Ovary (tissue), 7 donors: ENCODE measurements at regions not wholly inside any gene's neighbourhood (a gene's known extent, or its start where the extent isn't known, plus 50 kb on each side); places are given as distances from the start of the nearest gene placed in this dataset.

Experiments used
- DNase-seq, 5 donors: peaks; one replicate each; pipeline ENCODE4 v3.0.0-alpha.2; 2019 to 2020
- H3K27ac ChIP-seq, 2 donors: fragments of 200-600 bp; one replicate each; pipeline versions ENCODE4 v1.5.1 to v1.8.0; 2019 to 2022
- H3K27me3 ChIP-seq: fragments of 200-600 bp; one replicate; pipeline ENCODE4 v1.8.0; 2022
- H3K36me3 ChIP-seq: fragments of 200-600 bp; sonication (generic); one replicate; pipeline ENCODE4 v1.5.1; 2019
- H3K4me1 ChIP-seq: one replicate; pipeline ENCODE4 v1.8.1; 2013; ENCODE audit warnings: mild to moderate bottlenecking, moderate library complexity; ENCODE audit not compliant: insufficient read depth
- H3K4me3 ChIP-seq: fragments of 200-600 bp; sonication (generic); one replicate; pipeline ENCODE4 v1.5.1; 2017
- H3K9me3 ChIP-seq, 2 donors: fragments of 200-600 bp in 1 of 2; sonication (generic) in 1 of 2; one replicate each; pipeline versions ENCODE4 v1.5.1 to v1.8.1; 2013 to 2019; ENCODE audit warnings: mild to moderate bottlenecking in 1 of 2, moderate library complexity in 1 of 2
- CTCF ChIP-seq, 3 donors: fragments of 450-650 bp in 2 of 3; fragments of 200-600 bp in 1 of 3; IDR thresholded peaks; one replicate each; pipeline versions ENCODE4 v1.5.1 to v1.8.0; 2016 to 2022; ENCODE audit warnings: antibody characterized with exemption in 3 of 3, mild to moderate bottlenecking in 1 of 3
- EP300 ChIP-seq: sonication (generic); formaldehyde crosslinking; IDR thresholded peaks from one replicate; pipeline ENCODE4 v1.6.1; 2017; ENCODE audit warnings: antibody characterized with exemption
- POLR2A ChIP-seq: fragments of 450-650 bp; IDR thresholded peaks from one replicate; pipeline ENCODE4 v1.6.1; 2017; ENCODE audit warnings: antibody characterized with exemption, mild to moderate bottlenecking, moderate library complexity
- WGBS, 3 donors: extraction: QIAGEN DNeasy Blood & Tissue Kit in 1 of 3; methylation state at CpG; one replicate each; pipeline versions ENCODE4 v1.1.5 to v1.1.7; 2013 to 2017; 5-methylcytosine and 5-hydroxymethylcytosine counted together
- intact Hi-C, 4 donors: fragments of 100-400 bp; cut with DNase I; formaldehyde crosslinking; loops; one replicate each; pipeline versions ENCODE4 v1.11.0 to v1.15.1; 2022 to 2023
- donor health status: DM: no; HTN: no; CAD: no; lungs with moderate emphysema.
- donor health status: DM: no; HTN: no; CAD: no.
- donor health status: Bipolar disorder and iron deficiency.
- donor health status: DM: no; HTN: no; CAD: no.
- donor health status: DM: yes; HTN: yes; CAD: no.

- DNase-seq = no peak
- Histone ChIP-seq H3K27ac (no peak overlapping the region), H3K9me3 (no peaks in the 10 kb centered on the region), H3K27me3 (no peaks in the 10 kb centered on the region), H3K4me3 (no peak overlapping the region), H3K36me3 (no peaks in the 10 kb centered on the region), H3K4me1 (no peaks in the 10 kb centered on the region)
- intact Hi-C loops = no loop called here
- 84 to 89% (median 85%) methylated on average over 4 of the region's 4 CpGs for WGBS, 3 donors
- TF ChIP-seq EP300 (no peak), CTCF (IDR thresholded peaks at IDR 0.05) (no peak), POLR2A (no peak)
Observed at GRCh38 chr1:87852410-87853161, 523.9 kb downstream of the LMO4 start.

- no peaks in the 10 kb centered on the region for H3K36me3 ChIP-seq
- no peaks in the 10 kb centered on the region for H3K9me3 ChIP-seq
- H3K4me1 ChIP-seq = no peaks in the 10 kb centered on the region
- H3K27ac ChIP-seq = no peak overlapping the region
- WGBS, 3 donors = 69 to 73% (median 70%) methylated on average over 5 of the region's 5 CpGs
- no peak overlapping the region for H3K4me3 ChIP-seq
- no peak for TF ChIP-seq CTCF (IDR thresholded peaks at IDR 0.05)
- no peak for TF ChIP-seq EP300
- TF ChIP-seq POLR2A = no peak
- intact Hi-C loops = no loop called here
- H3K27me3 ChIP-seq = no peaks in the 10 kb centered on the region
- no peak for DNase-seq
Observed at GRCh38 chr1:87853576-87854351, 525.1 kb downstream of the LMO4 start.

- Histone ChIP-seq H3K36me3 (no peaks in the 10 kb centered on the region), H3K4me1 (no peaks in the 10 kb centered on the region), H3K4me3 (no peak overlapping the region), H3K27ac (no peak overlapping the region), H3K9me3 (no peaks in the 10 kb centered on the region), H3K27me3 (no peaks in the 10 kb centered on the region)
- 43 to 88% (median 84%) methylated on average over 1 of the region's 1 CpG for WGBS, 3 donors
- TF ChIP-seq EP300 (no peak), POLR2A (no peak)
- intact Hi-C loops = no loop called here
- no peak for DNase-seq
Observed at GRCh38 chr1:87863317-87863716, 534.6 kb downstream of the LMO4 start.

- no peaks in the 10 kb centered on the region for H3K9me3 ChIP-seq
- WGBS, 3 donors = 89 to 92% (median 91%) methylated on average over 4 of the region's 4 CpGs
- no peak overlapping the region for H3K27ac ChIP-seq
- no peaks in the 10 kb centered on the region for H3K27me3 ChIP-seq
- no peaks in the 10 kb centered on the region for H3K36me3 ChIP-seq
- no peaks in the 10 kb centered on the region for H3K4me1 ChIP-seq
- TF ChIP-seq CTCF (IDR thresholded peaks at IDR 0.05) (no peak), EP300 (no peak), POLR2A (no peak)
- intact Hi-C loops = no loop called here
- no peak overlapping the region for H3K4me3 ChIP-seq
- no peak for DNase-seq
Observed at GRCh38 chr1:87864676-87865075, 536.0 kb downstream of the LMO4 start.

- no peak overlapping the region for H3K4me3 ChIP-seq
- H3K9me3 ChIP-seq = no peaks in the 10 kb centered on the region
- H3K4me1 ChIP-seq = no peaks in the 10 kb centered on the region
- H3K27ac ChIP-seq = no peak overlapping the region
- H3K36me3 ChIP-seq = no peaks in the 10 kb centered on the region
- WGBS, 3 donors = 83 to 91% (median 89%) methylated on average over 3 of the region's 3 CpGs
- TF ChIP-seq POLR2A (no peak), EP300 (no peak), CTCF (IDR thresholded peaks at IDR 0.05) (no peak)
- intact Hi-C loops = no loop called here
- no peak for DNase-seq
- H3K27me3 ChIP-seq = no peaks in the 10 kb centered on the region
Observed at GRCh38 chr1:87866416-87866815, 537.7 kb downstream of the LMO4 start.
